ENCODE measurements at regions not wholly inside any gene's neighbourhood (a gene's known extent, or its start where the extent isn't known, plus 50 kb on each side); places are given as distances from the start of the nearest gene placed in this dataset.
A peak's percentile ranks its signal among the peaks of the same experiment; 100 is the strongest.
"Not testable (repeated sequence)": the region's sequence is repeated elsewhere in the genome, so short reads cannot be mapped to it uniquely, and the experiment has no call there.

DNA sequence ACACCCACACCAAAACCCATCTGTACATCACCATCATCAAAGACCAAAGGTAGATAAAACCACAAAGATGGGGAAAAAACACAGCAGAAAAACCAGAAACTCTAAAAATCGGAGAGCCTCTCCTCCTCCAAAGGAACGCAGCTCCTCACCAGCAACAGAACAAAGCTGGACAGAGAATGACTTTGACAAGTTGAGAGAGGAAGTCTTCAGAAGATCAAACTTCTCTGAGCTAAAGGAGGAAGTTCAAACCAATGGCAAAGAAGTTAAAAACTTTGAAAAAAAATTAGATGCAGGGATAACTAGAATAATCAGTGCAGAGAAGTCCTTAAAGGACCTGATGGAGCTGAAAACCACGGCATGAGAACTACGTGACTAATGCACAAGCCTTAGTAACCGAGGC, 247.5 kb upstream of the ERBB4 start:
- not testable (repeated sequence) for DNase-seq (ENCODE audit: low spot score)

DNA sequence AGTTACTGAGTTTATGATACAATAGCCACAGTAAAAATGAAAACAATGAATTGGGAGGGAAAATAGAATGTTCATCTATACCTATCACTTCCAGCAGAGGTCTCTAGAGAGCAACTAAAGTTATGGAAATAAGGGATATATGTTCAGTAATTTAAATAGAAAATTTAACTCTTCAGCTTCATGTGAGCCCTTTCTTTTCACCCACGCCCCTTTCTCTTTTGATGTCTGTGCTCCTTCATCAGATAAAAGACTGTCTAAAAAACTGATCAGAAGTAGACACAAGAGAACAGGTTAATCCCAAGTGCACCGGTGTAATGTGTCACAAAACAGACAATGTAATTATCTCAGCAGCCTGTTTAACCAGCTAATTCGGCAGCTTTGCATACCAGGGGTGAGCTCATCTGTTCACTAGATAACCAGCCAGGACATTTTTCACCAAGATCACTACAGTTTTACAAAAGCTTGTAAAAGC, 238.5 kb upstream of the ERBB4 start:
- peak; percentile 67 for DNase-seq (ENCODE audit: low spot score)

DNA sequence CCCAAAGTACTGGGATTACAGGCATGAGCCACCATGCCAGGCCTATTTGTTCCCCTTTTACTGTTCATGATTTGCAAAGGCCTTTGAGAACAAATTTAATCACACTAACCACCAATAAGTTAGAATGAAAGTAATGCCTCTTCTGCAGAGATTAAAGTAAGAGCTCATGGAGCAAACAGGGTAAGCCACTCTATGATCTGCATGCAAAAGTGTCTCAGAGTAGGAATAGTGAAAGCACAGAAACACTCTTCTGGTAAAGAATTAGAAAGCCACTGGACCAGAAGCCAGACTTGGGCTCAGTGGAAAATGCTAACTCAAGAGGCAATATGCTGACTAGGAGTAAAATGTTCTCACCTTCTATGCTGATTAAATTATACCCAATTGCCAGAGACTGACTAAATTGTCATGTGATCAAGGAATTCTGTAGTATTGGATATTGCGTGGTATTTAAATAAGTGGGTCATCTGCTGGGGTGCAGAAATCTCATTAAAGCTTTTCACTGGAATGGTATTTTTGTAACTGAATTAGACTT, 235.3 kb upstream of the ERBB4 start:
- DNase-seq (ENCODE audit: low spot score): no peak

DNA sequence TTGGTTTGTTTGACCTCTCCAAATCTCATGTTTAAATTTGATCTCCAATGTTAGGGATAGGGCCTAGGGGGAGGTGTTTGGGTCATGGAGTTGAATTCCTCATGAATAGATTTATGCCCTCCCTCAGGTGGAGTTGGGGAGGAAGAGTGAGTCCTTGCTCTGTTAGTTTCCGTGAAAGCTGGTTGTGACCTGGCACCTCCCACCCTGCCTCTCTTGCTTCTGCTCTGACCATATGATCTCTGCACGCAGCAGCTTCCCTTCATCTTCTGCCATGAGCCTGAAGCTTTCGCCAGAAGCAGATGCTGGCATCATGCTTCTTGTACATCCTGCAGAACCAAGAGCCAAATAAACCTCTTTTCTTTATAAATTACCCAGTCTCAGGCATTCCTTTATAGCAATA, 231.6 kb upstream of the ERBB4 start:
- DNase-seq (ENCODE audit: low spot score): no peak

DNA sequence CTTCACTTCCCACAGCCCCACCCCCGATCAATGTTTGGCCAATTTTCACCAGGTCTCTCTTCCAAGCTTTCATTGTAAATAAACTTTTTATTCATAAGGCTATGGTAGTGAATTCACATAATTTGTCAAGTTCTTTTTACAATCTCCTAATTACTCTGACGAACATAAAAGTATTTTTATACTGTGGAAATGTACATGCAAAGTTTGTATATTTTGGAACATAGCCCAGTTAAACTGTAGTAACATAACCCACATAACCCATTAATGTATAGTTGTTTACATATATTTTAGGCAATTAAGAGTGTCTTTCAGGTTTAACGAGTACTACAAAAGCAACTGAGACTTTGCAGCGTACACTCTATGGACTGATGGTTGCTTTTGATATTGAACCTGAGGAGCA, 228.3 kb upstream of the ERBB4 start:
- peak; percentile 40 for DNase-seq (ENCODE audit: low spot score)

DNA sequence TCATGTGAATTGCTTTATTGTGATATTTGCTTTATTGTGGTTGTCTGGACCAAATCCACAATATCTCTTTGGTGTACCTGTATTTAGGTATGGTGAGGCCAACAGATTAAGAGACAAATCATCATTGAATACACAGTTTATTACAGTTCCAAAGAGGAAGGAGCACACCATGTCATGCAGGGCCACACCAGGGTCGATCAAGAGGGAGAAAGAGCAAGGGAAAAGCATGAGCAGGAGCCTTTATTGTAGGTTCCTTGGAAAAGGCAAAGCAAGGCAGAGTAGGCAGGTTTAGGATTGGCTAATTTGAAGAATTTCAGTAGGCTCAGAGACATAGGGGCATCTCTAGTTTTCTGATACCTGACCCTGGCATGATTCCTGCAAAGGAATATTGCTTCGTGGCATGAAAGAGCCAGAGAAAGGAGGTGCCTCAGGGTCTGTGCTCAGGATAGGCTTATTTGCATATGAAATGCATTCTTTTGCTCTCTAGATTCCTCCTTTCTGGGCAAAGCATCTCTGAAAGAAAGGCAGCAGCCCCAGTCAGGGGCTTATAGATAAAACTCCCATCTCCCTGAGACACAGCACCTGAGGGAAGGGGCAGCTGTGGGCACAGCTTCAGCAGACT, 214.2 kb upstream of the ERBB4 start:
- no peak for DNase-seq (ENCODE audit: low spot score)

DNA sequence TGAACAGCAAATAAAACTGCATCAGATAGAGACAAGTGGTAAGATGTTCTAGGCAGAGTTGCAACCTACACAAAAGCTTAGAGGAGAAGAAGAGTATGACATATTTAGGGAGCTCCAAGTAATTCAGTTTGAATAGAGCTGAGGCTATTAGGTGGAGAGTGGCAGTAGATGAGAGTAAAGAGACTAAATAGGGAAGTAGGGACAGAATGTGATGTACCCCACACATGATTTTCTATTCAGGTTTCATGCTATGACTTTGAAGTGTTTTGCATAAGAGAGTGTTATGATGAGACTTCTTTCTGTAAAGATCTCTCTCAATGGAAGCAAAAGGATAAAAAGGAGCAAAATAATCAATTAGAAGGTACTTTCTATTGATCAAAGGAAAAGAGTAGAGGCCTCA, 206.8 kb upstream of the ERBB4 start:
- DNase-seq (ENCODE audit: low spot score): no peak

DNA sequence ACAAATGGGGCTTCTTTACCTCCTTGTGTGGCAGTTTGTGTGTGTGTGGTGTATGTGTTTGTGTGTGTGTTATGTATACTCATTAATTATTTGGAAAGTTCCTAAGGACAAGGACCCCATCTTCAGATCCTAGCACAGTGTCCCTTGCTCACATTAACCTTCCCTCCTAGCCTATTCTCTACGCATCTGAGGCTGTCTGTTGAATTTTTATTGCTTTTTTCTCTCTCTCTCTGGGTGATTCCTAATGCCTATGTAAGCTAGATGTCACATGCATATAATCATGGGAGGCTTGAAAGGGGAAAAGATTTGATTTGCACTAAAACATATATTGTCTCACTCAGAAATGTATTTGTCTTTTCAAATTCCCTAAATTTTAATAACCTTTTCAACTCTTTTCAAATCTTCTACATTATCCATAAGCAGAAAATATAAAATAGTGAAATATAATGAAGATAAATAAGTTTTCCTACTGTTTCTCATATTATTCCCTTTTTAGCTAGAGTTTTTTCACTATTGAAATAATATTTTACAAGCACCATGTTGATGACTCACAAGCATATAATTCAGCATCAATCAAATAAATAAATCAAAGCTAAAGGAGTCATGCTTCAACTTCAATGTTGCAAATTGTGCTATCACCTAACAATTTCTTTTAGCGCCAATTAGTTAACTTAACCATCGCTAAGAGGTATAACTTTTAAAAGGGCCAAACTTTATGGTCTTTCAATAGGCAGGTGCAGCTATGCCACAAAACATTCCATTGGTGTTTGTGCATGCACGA, 199.0 kb upstream of the ERBB4 start:
- no peak for DNase-seq (ENCODE audit: low spot score)

DNA sequence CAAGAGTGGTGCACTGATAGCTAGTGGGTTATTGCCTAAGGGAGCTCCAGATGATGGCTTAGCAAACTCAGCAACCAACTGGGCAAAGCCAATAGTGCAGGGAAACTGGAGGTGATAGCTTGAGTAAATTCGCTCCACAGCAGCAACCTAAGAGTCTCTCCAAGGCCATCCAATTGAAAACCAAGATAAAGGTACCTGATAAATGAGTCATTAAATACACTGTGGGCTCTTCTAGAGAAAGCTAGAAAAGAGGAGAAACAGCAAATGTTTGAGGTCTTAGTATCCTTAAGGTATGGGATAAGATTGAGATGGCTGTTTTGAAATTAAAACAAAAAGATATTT, 197.8 kb upstream of the ERBB4 start:
- no peak for DNase-seq (ENCODE audit: low spot score)

DNA sequence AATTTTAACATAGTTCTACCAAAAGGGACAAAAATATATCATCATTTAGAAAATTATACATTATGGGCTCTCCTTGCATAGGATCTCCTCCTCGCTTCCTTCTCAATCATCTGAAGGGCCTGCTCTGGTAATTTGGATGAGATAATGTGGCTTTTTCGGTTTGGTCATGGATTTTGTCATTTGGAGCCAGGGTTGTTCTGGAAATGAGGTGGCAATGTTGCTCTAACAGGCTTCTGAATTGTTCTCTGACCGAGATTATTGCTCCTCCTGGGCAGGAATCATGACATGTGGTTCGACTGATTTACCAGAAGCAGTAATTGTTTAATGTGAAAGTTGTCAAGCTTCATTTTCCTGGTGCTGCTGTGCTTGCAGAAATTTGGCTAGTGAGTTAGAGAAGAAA, 194.7 kb upstream of the ERBB4 start:
- no peak for DNase-seq (ENCODE audit: low spot score)

DNA sequence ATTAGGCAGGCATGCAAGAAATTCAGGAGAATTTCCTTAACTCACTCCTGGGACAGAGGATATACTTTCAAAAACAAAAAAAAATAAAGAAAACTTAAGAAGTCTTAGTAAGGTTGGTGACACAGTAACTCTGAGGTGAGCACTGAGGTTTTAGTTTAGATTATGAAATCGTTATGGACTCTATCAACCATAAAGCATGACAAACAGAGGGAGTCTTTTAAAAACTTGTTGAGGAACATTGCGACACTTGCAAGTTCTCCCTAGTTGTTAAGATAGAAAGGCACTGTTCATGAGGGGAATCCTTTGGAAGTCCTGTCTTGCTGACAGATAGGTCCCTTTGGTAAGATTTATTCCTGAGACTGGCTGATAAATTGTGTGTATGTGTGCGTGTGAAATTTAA, 194.3 kb upstream of the ERBB4 start:
- DNase-seq (ENCODE audit: low spot score): no peak

DNA sequence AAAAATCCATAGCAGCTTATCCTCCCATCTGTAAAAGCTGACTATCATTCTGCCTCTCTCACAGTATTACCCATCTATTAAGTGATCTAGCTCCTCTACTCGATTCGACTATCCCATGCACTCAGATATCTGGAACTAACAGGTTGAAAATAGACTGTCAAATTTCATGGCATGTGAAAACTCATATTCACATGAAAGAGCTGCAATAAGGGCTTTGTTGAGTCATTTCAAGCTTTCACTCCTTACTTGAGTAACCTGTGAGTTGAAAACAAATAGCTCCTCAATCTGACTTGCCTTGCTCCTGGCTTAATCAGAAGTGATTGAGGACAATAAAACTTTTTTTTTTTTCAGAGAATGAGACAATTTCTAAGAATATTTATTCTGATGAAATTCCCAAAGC, 192.4 kb upstream of the ERBB4 start:
- no peak for DNase-seq (ENCODE audit: low spot score)

DNA sequence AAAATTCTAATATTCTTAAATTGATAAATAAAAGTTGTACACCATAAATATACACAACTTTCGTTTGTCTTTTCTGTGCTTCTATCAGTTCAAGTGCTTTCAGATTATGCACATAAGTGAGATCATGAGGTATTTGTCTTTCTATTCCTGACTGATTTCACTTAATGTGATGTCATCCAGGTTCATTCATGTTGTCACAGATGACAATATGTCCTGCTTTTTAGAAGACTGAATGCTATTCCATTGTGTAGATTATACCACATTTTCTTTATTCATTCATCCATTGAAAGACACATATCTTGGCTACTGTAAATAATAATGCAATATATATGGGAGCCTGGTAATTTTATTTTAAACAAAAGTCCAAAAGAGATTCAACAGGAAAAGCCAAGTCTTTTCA, 190.1 kb upstream of the ERBB4 start:
- no peak for DNase-seq (ENCODE audit: low spot score)

DNA sequence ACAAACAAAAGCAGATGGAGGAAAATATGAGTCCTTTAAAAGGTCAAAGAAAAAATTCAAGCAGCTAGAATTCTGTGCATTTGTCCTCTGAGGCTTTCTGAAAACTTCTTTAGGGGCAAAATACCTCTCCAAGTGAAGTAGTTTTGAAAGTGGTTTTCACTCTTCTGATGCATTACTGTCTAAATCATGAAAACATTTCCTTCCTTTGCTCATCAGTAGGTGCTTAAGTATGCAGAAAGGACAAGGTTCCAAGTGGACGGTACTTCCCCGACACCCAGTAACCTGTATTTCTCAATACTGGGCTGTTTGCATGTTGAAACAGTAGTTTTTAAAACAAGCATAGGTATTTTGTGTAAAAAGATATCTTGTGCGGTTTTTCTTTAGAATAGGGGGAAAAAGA, 189.1 kb upstream of the ERBB4 start:
- DNase-seq (ENCODE audit: low spot score): no peak

DNA sequence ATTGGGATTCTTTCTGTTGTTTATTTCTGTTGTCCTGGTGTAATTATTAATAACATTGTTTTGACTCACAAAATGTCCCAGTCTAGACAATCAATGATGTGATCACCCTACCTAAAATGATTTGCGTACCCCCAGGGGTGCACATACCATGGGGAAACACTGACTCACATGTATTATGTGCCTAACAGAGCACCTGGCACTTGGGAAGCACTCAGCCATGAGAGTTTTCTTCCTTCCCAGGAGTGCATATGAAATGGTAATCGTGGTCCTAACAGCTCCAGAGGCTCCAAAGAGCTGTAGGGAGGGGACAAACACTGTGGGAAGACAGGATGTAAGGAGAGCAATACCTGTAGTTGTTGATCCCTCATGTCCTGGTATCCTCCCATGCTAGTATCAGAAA, 187.8 kb upstream of the ERBB4 start:
- no peak for DNase-seq (ENCODE audit: low spot score)

DNA sequence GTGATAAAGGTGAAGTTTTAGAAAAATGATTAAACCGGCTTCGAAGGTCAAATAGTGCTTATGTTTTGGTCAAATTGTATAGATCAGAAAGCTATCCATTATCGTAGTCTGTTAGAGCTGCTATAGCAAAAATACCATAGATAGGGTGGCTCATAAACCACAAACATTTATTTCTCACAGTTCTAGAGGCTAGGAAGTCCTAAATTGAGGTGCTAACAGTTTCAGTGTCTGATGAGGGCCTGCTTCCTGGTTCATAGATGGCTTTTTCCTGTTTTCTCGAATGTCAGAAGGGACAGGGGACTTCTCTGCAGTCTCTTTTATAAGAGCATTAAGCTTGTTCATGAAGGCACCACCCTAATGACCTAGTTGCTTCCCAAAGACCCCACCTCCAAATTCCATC, 186.6 kb upstream of the ERBB4 start:
- DNase-seq (ENCODE audit: low spot score): no peak

DNA sequence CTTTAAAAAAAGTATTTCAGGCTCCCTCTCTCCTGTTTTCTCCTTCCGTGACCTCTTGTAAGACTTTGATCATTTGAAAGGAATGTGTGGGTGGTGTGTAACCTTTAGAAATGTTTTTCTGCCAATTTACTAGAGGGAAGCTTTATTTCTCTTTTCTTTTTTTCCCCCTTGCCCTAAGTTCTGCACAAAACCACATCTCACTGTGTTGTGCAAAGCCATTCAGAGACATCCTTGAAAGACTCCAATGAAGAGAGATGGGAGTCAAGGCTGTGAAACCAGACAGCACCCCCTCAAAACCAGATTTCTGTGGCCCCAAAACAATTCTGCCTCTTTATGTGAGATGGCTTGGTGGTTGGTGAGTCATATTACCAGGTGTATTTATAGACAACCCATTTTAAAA, 184.6 kb upstream of the ERBB4 start:
- DNase-seq (ENCODE audit: low spot score): peak; percentile 20

DNA sequence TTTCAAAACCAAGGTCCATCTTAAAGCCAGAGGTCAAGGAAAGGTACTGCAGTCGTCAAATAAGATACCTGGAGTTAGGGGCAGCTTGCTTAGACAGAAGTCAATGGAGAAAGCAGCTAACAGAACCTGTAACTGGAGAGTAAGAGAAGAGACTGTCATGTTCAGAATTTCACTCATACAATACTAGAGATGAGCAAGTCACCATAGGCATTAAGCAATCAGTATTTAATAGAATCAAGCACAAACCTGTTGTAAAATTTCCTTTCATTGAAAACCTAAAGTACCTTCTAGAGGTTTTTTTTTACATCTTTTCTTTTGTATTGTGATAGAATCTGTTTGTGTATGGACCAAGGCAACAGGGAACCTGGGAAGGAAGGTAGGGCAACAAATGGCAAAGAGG, 183.4 kb upstream of the ERBB4 start:
- no peak for DNase-seq (ENCODE audit: low spot score)

DNA sequence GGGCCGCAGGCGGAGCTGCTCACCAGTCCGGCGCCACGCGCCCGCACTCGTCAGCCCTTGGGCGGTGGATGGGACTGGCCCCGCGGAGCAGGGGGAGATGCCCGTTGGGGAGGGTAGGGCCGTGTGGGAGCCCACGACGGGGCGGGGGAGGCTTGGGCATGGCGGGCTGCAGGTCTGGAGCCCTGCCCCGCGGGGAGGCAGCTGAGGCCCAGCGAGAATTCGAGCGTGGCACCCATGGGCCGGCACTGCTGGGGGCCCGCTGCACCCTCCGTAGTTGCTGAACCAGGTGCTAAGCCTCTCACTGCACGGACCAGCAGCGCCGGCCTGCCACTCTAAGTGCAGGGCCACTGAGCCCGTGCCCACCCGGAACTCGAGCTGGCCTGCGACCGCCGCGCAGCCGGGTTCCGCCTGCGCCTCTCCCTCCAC, 182.4 kb upstream of the ERBB4 start:
- DNase-seq (ENCODE audit: low spot score): no peak

DNA sequence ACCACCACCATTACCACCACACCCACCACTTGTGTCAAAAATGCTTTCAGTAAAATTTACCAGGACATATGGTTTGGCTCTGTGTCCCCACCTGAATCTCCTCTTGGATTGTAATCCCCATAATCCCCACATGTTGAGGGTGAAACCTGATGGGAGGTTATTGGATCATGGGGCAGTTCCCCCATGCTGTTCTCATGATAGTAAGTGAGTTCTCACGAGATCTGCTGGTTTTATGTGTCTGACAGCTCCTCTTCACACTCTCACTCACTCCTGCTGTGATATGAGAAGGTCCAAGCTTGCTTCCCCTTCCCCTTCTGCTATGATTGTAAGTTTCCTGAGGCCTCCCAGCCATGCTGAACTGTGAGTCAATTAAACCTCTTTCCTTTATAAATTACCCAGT, 176.8 kb upstream of the ERBB4 start:
- not testable (repeated sequence) for DNase-seq (ENCODE audit: low spot score)

DNA sequence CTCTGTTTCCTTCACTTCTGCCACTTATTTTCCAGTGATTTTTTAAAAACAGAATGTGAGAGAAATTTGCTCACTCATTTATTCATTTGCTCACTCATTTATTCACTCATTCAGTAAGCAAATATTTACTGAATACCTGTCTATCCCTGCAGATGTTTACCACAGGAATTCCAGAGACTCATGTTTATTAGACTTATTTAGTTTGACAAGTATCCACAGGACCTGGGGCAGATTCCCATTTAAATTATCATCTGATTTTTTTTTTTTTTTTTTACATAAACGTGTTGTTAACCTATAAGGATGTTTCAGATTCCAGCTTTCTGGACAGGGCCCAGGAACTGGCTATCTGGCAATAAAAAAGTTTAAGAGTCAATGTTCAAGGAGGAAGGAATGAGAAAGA, 175.1 kb upstream of the ERBB4 start:
- no peak for DNase-seq (ENCODE audit: low spot score)

DNA sequence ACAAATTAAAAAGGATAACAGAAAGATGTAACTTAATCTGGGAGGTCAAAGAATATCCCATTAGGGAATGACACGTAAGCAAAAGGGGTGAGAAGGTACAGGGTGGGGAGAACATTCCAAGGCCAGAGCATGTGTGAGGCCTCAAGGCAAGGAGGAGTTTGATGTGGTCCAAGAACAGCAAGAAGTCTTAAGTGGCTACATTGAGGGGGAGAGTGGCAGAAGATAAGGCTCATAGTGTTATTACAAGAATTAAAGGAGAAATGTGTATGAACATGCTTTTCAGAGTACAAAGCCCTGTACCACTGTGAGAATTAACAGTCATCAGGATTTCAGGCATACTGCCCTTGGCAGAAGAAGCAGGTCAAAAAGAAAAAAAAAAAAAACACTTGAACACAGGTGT, 174.4 kb upstream of the ERBB4 start:
- DNase-seq (ENCODE audit: low spot score): no peak

DNA sequence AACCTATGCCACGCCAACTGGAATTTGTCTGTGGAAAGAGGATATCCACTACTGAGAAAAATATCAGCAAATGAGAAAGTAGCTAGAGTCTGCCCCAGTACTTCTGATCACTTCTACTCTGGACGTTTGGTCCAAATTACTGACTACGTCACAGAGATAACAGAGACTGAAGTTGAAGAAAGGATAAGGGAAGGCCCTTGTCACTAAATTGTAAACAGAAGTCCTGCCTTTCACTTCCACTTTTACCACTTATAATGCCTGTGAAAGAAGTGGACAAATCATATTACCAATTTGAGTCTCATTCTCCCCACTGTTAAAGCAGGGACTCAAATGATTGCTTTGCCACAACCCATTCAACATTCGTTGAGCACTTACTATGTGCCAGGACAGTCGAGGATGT, 173.9 kb upstream of the ERBB4 start:
- no peak for DNase-seq (ENCODE audit: low spot score)

All from HT-29 (cell line).